GM23338 (cell line): ENCODE measurements at regions not wholly inside any gene's neighbourhood (a gene's known extent, or its start where the extent isn't known, plus 50 kb on each side); places are given as distances from the start of the nearest gene placed in this dataset.
A peak's percentile ranks its signal among the peaks of the same experiment; 100 is the strongest.

Experiments used
- ATAC-seq: fragments of 200-7000 bp; cut with Tn5 transposase; 3 replicates; pipeline ENCODE4 v1.9.1; 2020
- DNase-seq: peaks from one replicate; pipeline ENCODE4 v3.0.0-alpha.2; 2015; ENCODE audit warnings: low spot score
- H2AFZ ChIP-seq: fragments of 200-600 bp; sonication (generic); 2 replicates; pipeline ENCODE4 v1.8.0; 2016; ENCODE audit warnings: antibody characterized with exemption, mild to moderate bottlenecking, moderate library complexity
- H3F3A ChIP-seq: fragments of 200-600 bp; sonication (generic); replicated peaks from 2 replicates; pipeline ENCODE4 v1.8.0; 2017; ENCODE audit warnings: antibody characterized with exemption, mixed run types, low read depth
- H3K27ac ChIP-seq: fragments of 200-600 bp; sonication (generic); 2 replicates; pipeline ENCODE4 v1.6.1; 2016; ENCODE audit warnings: low read depth
- H3K27me3 ChIP-seq: fragments of 200-600 bp; sonication (generic); 2 replicates; pipeline ENCODE4 v1.8.0; 2016; ENCODE audit warnings: mild to moderate bottlenecking, mixed run types, moderate library complexity; ENCODE audit not compliant: insufficient read depth
- H3K36me3 ChIP-seq: fragments of 200-600 bp; sonication (generic); 2 replicates; pipeline ENCODE4 v1.8.0; 2016; ENCODE audit warnings: mild to moderate bottlenecking; ENCODE audit not compliant: insufficient read depth
- H3K4me1 ChIP-seq: fragments of 200-600 bp; sonication (generic); 2 replicates; pipeline ENCODE4 v1.8.0; 2016; ENCODE audit warnings: mild to moderate bottlenecking, moderate library complexity; ENCODE audit not compliant: insufficient read depth
- H3K4me2 ChIP-seq: fragments of 200-600 bp; sonication (generic); 2 replicates; pipeline ENCODE4 v1.7.1; 2017; ENCODE audit warnings: mixed run types
- H3K4me3 ChIP-seq: fragments of 200-600 bp; sonication (generic); 2 replicates; pipeline ENCODE4 v1.6.1; 2016; ENCODE audit warnings: mixed run types
- H3K79me2 ChIP-seq: fragments of 200-600 bp; sonication (generic); replicated peaks from 2 replicates; pipeline ENCODE4 v1.8.0; 2017; ENCODE audit warnings: mild to moderate bottlenecking; ENCODE audit not compliant: insufficient read depth
- H3K9me2 ChIP-seq: fragments of 200-600 bp; sonication (generic); 2 replicates; pipeline ENCODE4 v1.8.0; 2017; ENCODE audit not compliant: insufficient read depth
- H4K20me1 ChIP-seq: fragments of 200-600 bp; sonication (generic); replicated peaks from 2 replicates; pipeline ENCODE4 v1.8.0; 2017; ENCODE audit warnings: mild to moderate bottlenecking; ENCODE audit not compliant: insufficient read depth
- H3K27ac Mint-ChIP-seq: 2 replicates; pipeline ENCODE4 v1.8.0; 2020; ENCODE audit warnings: inconsistent platforms, mild to moderate bottlenecking, moderate library complexity, mixed read lengths
- H3K27me3 Mint-ChIP-seq: 3 replicates; pipeline ENCODE4 v1.8.0; 2022; ENCODE audit warnings: low read depth, mild to moderate bottlenecking, moderate library complexity, mixed read lengths, inconsistent platforms; ENCODE audit not compliant: insufficient read depth, poor library complexity
- H3K36me3 Mint-ChIP-seq: 3 replicates; pipeline ENCODE4 v1.8.0; 2021; ENCODE audit warnings: low read depth, mild to moderate bottlenecking, inconsistent platforms, moderate library complexity, mixed read lengths
- H3K4me1 Mint-ChIP-seq: 3 replicates; pipeline ENCODE4 v1.8.0; 2020; ENCODE audit warnings: mild to moderate bottlenecking, inconsistent platforms, mixed read lengths
- H3K4me3 Mint-ChIP-seq: 3 replicates; pipeline ENCODE4 v1.8.0; 2021; ENCODE audit warnings: moderate library complexity, mild to moderate bottlenecking, inconsistent platforms, mixed read lengths
- H3K9me3 Mint-ChIP-seq: 3 replicates; pipeline ENCODE4 v1.8.0; 2020; ENCODE audit warnings: moderate library complexity, mild to moderate bottlenecking, inconsistent platforms, mixed read lengths
- CREB1 ChIP-seq: fragments of 250-450 bp; sonication (Bioruptor Pico); IDR thresholded peaks from 2 replicates; pipeline ENCODE4 v1.5.0; 2020; ENCODE audit warnings: low read depth, mild to moderate bottlenecking, moderate library complexity
- CTCF ChIP-seq, 2 experiments: fragments of 200-600 bp in 1 of 2; sonication (generic) in 1 of 2; conservative IDR thresholded peaks; 2 replicates each; pipeline versions ENCODE4 v1.5.1 to v1.6.1; 2016 to 2017; ENCODE audit warnings: antibody characterized with exemption in 2 of 2, low read depth in 2 of 2, mild to moderate bottlenecking in 2 of 2, moderate library complexity in 1 of 2
- ETS1 ChIP-seq: IDR thresholded peaks from 2 replicates; pipeline ENCODE4 v1.6.1; 2016; ENCODE audit warnings: antibody characterized with exemption
- EZH2 ChIP-seq: fragments of 200-600 bp; sonication (generic); IDR thresholded peaks from one replicate; pipeline ENCODE4 v1.8.0; 2017; ENCODE audit warnings: antibody characterized with exemption, mild to moderate bottlenecking, low read depth; ENCODE audit not compliant: unreplicated experiment
- JUNB ChIP-seq: IDR thresholded peaks from one replicate; pipeline ENCODE4 v1.6.1; 2016; ENCODE audit warnings: antibody characterized with exemption; ENCODE audit not compliant: unreplicated experiment
- NANOG ChIP-seq: IDR thresholded peaks from 2 replicates; pipeline ENCODE4 v1.6.1; 2016; ENCODE audit warnings: antibody characterized with exemption, borderline replicate concordance
- POLR2AphosphoS5 ChIP-seq: IDR thresholded peaks from 2 replicates; pipeline ENCODE4 v1.6.1; 2016; ENCODE audit warnings: antibody characterized with exemption, low read depth
- REST ChIP-seq: IDR thresholded peaks from one replicate; pipeline ENCODE4 v1.6.1; 2018; ENCODE audit warnings: antibody characterized with exemption; ENCODE audit not compliant: unreplicated experiment
- STAT1 ChIP-seq: IDR thresholded peaks from one replicate; pipeline ENCODE4 v1.6.1; 2016; ENCODE audit warnings: antibody characterized with exemption; ENCODE audit not compliant: unreplicated experiment
- ZNF114 ChIP-seq: fragments of 250-450 bp; sonication (Bioruptor Pico); IDR thresholded peaks from 2 replicates; pipeline ENCODE4 v1.5.0; 2020; ENCODE audit warnings: mild to moderate bottlenecking, moderate library complexity
- ZNF331 ChIP-seq: fragments of 250-450 bp; sonication (Bioruptor Pico); IDR thresholded peaks from 2 replicates; pipeline ENCODE4 v1.5.0; 2020; ENCODE audit warnings: low read depth, mild to moderate bottlenecking, moderate library complexity
- ZNF462 ChIP-seq: fragments of 250-450 bp; sonication (Bioruptor Pico); IDR thresholded peaks from 2 replicates; pipeline ENCODE4 v1.5.0; 2020; ENCODE audit warnings: mild to moderate bottlenecking, moderate library complexity

GRCh38 chr4:124861761-124862160 lies 149.2 kb upstream of the ANKRD50 start (continued):
- no peak for TF ChIP-seq NANOG
- no peak for TF ChIP-seq ETS1
- TF ChIP-seq JUNB = no peak
- TF ChIP-seq ZNF331 (CRISPR knock-in tag) = no peak

GRCh38 chr4:124854968-124855367 lies 142.4 kb upstream of the ANKRD50 start:
- Mint-ChIP-seq H3K4me1 (no peaks in the 10 kb centered on the region), H3K9me3 (no peaks in the 10 kb centered on the region), H3K36me3 (no peaks in the 10 kb centered on the region; the same call in 1 of the 3 replicates), H3K4me3 (no peak overlapping the region), H3K27me3 (no peaks in the 10 kb centered on the region), H3K27ac (no peak overlapping the region)
- no peaks in the 10 kb centered on the region for H4K20me1 ChIP-seq
- 0 out of 2 replicates have a peak overlapping the region, but pooled peaks have one; percentile 16 for H2AFZ ChIP-seq
- H3K36me3 ChIP-seq = no peaks in the 10 kb centered on the region
- peaks cover 13% of the 10 kb centered on the region; the same call in 1 of the 2 replicates for H3K9me2 ChIP-seq
- H3K4me2 ChIP-seq = no peak overlapping the region
- no peak overlapping the region for H3K27ac ChIP-seq
- H3F3A ChIP-seq = no peaks in the 10 kb centered on the region
- H3K4me3 ChIP-seq = no peak overlapping the region
- DNase-seq (no peak), ATAC-seq (no peak)
- H3K79me2 ChIP-seq = no peaks in the 10 kb centered on the region
- H3K27me3 ChIP-seq = no peaks in the 10 kb centered on the region
- H3K4me1 ChIP-seq = no peaks in the 10 kb centered on the region
- TF ChIP-seq JUNB (no peak), CTCF (conservative IDR thresholded peaks at IDR 0.05; ENCODE audit: low read depth in 2 of 2) (no peak), ZNF462 (CRISPR knock-in tag) (no peak), STAT1 (no peak), CREB1 (CRISPR knock-in tag) (no peak), EZH2 (no peak), ETS1 (no peak), ZNF331 (CRISPR knock-in tag) (no peak), REST (no peak), POLR2AphosphoS5 (no peak), ZNF114 (CRISPR knock-in tag) (no peak)
